ENCODE measurements at regions not wholly inside any gene's neighbourhood (a gene's known extent, or its start where the extent isn't known, plus 50 kb on each side); places are given as distances from the start of the nearest gene placed in this dataset.

DNA sequence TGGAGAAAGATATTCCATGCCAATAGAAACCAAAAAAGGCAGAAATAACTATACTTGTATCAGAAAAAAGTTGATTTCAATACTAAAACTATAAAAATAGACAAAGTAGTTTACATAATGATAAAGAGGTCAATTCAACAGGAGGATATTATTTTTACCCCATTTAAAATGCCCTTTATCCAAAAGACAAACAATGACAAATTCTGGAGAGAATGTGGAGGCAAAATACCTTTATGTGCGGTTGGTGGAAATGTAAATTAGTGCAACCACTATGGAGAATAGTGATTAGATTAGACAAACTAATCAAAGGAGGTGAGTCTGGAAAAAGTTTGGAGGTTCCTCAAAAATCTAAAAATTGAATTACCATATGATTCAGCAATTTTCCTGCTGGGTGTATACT is 1262.3 kb downstream of the GRIK2 start (continued):
- TF ChIP-seq, protein P1, sequence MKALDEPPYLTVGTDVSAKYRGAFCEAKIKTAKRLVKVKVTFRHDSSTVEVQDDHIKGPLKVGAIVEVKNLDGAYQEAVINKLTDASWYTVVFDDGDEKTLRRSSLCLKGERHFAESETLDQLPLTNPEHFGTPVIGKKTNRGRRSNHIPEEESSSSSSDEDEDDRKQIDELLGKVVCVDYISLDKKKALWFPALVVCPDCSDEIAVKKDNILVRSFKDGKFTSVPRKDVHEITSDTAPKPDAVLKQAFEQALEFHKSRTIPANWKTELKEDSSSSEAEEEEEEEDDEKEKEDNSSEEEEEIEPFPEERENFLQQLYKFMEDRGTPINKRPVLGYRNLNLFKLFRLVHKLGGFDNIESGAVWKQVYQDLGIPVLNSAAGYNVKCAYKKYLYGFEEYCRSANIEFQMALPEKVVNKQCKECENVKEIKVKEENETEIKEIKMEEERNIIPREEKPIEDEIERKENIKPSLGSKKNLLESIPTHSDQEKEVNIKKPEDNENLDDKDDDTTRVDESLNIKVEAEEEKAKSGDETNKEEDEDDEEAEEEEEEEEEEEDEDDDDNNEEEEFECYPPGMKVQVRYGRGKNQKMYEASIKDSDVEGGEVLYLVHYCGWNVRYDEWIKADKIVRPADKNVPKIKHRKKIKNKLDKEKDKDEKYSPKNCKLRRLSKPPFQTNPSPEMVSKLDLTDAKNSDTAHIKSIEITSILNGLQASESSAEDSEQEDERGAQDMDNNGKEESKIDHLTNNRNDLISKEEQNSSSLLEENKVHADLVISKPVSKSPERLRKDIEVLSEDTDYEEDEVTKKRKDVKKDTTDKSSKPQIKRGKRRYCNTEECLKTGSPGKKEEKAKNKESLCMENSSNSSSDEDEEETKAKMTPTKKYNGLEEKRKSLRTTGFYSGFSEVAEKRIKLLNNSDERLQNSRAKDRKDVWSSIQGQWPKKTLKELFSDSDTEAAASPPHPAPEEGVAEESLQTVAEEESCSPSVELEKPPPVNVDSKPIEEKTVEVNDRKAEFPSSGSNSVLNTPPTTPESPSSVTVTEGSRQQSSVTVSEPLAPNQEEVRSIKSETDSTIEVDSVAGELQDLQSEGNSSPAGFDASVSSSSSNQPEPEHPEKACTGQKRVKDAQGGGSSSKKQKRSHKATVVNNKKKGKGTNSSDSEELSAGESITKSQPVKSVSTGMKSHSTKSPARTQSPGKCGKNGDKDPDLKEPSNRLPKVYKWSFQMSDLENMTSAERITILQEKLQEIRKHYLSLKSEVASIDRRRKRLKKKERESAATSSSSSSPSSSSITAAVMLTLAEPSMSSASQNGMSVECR (CRISPR knock-in tag; IDR thresholded peaks at IDR 0.05; ENCODE audit: borderline replicate concordance): no peak
- TF ChIP-seq, protein P2, sequence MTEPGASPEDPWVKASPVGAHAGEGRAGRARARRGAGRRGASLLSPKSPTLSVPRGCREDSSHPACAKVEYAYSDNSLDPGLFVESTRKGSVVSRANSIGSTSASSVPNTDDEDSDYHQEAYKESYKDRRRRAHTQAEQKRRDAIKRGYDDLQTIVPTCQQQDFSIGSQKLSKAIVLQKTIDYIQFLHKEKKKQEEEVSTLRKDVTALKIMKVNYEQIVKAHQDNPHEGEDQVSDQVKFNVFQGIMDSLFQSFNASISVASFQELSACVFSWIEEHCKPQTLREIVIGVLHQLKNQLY (CRISPR knock-in tag; IDR thresholded peaks at IDR 0.05): no peak

DNA sequence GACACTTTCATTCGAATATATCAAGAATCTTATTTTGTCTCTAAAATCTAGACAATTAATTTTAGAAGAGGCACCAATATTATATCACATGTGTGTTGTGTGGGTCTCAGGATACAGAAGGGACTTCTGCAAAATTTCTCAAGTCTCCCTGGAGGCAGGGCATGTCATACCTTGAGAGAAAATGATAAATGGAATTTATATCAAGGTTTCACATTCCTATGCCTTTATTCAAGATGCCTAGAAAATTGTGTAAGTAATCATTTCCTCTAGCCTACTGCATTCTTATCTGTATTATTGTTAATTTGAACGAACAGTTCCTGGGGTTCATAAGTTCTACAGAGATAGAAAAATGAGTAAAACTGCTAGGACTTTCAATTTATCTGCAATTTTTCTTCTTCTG is 1247.9 kb downstream of the GRIK2 start:
- Mint-ChIP-seq H3K9me3 (peaks cover 11% of the 10 kb centered on the region), H3K36me3 (no peaks in the 10 kb centered on the region), H3K27ac (no peak overlapping the region), H3K4me3 (no peak overlapping the region), H3K27me3 (ENCODE audit: low read depth) (no peaks in the 10 kb centered on the region), H3K4me1 (no peaks in the 10 kb centered on the region)
- ATAC-seq (no peak), DNase-seq (ENCODE audit: low spot score) (no peak)
- ChIA-PET CTCF (no interaction called here), POLR2A (no interaction called here)
- no peak for TF ChIP-seq KAT7 (CRISPR knock-in tag; IDR thresholded peaks at IDR 0.05; ENCODE audit: borderline replicate concordance)
- TF ChIP-seq, protein P3, sequence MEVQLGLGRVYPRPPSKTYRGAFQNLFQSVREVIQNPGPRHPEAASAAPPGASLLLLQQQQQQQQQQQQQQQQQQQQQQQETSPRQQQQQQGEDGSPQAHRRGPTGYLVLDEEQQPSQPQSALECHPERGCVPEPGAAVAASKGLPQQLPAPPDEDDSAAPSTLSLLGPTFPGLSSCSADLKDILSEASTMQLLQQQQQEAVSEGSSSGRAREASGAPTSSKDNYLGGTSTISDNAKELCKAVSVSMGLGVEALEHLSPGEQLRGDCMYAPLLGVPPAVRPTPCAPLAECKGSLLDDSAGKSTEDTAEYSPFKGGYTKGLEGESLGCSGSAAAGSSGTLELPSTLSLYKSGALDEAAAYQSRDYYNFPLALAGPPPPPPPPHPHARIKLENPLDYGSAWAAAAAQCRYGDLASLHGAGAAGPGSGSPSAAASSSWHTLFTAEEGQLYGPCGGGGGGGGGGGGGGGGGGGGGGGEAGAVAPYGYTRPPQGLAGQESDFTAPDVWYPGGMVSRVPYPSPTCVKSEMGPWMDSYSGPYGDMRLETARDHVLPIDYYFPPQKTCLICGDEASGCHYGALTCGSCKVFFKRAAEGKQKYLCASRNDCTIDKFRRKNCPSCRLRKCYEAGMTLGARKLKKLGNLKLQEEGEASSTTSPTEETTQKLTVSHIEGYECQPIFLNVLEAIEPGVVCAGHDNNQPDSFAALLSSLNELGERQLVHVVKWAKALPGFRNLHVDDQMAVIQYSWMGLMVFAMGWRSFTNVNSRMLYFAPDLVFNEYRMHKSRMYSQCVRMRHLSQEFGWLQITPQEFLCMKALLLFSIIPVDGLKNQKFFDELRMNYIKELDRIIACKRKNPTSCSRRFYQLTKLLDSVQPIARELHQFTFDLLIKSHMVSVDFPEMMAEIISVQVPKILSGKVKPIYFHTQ (CRISPR knock-in tag; IDR thresholded peaks at IDR 0.05): no peak
- TF ChIP-seq ZNF396 (CRISPR knock-in tag; IDR thresholded peaks at IDR 0.05; ENCODE audit: borderline replicate concordance): no peak
- TF ChIP-seq, protein P4, sequence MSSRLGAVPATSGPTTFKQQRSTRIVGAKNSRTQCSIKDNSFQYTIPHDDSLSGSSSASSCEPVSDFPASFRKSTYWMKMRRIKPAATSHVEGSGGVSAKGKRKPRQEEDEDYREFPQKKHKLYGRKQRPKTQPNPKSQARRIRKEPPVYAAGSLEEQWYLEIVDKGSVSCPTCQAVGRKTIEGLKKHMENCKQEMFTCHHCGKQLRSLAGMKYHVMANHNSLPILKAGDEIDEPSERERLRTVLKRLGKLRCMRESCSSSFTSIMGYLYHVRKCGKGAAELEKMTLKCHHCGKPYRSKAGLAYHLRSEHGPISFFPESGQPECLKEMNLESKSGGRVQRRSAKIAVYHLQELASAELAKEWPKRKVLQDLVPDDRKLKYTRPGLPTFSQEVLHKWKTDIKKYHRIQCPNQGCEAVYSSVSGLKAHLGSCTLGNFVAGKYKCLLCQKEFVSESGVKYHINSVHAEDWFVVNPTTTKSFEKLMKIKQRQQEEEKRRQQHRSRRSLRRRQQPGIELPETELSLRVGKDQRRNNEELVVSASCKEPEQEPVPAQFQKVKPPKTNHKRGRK (CRISPR knock-in tag; IDR thresholded peaks at IDR 0.05; ENCODE audit: borderline replicate concordance): no peak
- TF ChIP-seq NFATC4 (CRISPR knock-in tag; IDR thresholded peaks at IDR 0.05): no peak
- no peak for TF ChIP-seq ELF4 (CRISPR knock-in tag; IDR thresholded peaks at IDR 0.05; ENCODE audit: low read depth)
- TF ChIP-seq, protein P5, sequence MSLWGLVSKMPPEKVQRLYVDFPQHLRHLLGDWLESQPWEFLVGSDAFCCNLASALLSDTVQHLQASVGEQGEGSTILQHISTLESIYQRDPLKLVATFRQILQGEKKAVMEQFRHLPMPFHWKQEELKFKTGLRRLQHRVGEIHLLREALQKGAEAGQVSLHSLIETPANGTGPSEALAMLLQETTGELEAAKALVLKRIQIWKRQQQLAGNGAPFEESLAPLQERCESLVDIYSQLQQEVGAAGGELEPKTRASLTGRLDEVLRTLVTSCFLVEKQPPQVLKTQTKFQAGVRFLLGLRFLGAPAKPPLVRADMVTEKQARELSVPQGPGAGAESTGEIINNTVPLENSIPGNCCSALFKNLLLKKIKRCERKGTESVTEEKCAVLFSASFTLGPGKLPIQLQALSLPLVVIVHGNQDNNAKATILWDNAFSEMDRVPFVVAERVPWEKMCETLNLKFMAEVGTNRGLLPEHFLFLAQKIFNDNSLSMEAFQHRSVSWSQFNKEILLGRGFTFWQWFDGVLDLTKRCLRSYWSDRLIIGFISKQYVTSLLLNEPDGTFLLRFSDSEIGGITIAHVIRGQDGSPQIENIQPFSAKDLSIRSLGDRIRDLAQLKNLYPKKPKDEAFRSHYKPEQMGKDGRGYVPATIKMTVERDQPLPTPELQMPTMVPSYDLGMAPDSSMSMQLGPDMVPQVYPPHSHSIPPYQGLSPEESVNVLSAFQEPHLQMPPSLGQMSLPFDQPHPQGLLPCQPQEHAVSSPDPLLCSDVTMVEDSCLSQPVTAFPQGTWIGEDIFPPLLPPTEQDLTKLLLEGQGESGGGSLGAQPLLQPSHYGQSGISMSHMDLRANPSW (CRISPR knock-in tag; conservative IDR thresholded peaks at IDR 0.05; ENCODE audit: low read depth): no peak
- TF ChIP-seq, protein P6, sequence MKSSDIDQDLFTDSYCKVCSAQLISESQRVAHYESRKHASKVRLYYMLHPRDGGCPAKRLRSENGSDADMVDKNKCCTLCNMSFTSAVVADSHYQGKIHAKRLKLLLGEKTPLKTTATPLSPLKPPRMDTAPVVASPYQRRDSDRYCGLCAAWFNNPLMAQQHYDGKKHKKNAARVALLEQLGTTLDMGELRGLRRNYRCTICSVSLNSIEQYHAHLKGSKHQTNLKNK (CRISPR knock-in tag; IDR thresholded peaks at IDR 0.05): no peak
- no peak for TF ChIP-seq NR2C2 (CRISPR knock-in tag; IDR thresholded peaks at IDR 0.05)
- no peak for TF ChIP-seq JUN (CRISPR knock-in tag; IDR thresholded peaks at IDR 0.05)
- TF ChIP-seq, protein P7, sequence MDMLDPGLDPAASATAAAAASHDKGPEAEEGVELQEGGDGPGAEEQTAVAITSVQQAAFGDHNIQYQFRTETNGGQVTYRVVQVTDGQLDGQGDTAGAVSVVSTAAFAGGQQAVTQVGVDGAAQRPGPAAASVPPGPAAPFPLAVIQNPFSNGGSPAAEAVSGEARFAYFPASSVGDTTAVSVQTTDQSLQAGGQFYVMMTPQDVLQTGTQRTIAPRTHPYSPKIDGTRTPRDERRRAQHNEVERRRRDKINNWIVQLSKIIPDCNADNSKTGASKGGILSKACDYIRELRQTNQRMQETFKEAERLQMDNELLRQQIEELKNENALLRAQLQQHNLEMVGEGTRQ (CRISPR knock-in tag; IDR thresholded peaks at IDR 0.05): no peak
- TF ChIP-seq, protein P8, sequence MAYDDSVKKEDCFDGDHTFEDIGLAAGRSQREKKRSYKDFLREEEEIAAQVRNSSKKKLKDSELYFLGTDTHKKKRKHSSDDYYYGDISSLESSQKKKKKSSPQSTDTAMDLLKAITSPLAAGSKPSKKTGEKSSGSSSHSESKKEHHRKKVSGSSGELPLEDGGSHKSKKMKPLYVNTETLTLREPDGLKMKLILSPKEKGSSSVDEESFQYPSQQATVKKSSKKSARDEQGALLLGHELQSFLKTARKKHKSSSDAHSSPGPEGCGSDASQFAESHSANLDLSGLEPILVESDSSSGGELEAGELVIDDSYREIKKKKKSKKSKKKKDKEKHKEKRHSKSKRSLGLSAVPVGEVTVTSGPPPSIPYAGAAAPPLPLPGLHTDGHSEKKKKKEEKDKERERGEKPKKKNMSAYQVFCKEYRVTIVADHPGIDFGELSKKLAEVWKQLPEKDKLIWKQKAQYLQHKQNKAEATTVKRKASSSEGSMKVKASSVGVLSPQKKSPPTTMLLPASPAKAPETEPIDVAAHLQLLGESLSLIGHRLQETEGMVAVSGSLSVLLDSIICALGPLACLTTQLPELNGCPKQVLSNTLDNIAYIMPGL (CRISPR knock-in tag; IDR thresholded peaks at IDR 0.05): no peak
- TF ChIP-seq SMAD3 (CRISPR knock-in tag; IDR thresholded peaks at IDR 0.05; ENCODE audit: borderline replicate concordance): no peak
- TF ChIP-seq, protein P9, sequence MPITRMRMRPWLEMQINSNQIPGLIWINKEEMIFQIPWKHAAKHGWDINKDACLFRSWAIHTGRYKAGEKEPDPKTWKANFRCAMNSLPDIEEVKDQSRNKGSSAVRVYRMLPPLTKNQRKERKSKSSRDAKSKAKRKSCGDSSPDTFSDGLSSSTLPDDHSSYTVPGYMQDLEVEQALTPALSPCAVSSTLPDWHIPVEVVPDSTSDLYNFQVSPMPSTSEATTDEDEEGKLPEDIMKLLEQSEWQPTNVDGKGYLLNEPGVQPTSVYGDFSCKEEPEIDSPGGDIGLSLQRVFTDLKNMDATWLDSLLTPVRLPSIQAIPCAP (CRISPR knock-in tag; IDR thresholded peaks at IDR 0.05): no peak
- no peak for TF ChIP-seq SMAD4 (CRISPR knock-in tag; IDR thresholded peaks at IDR 0.05)
- TF ChIP-seq, protein P2 (CRISPR knock-in tag; IDR thresholded peaks at IDR 0.05): no peak

Data from WTC11 (cell line).